OCI-LY7 (cell line): ENCODE measurements at regions not wholly inside any gene's neighbourhood (a gene's known extent, or its start where the extent isn't known, plus 50 kb on each side); places are given as distances from the start of the nearest gene placed in this dataset.

Experiments used
- BruUV-seq: library from RNA; stranded (reverse); fragments of 400-500 nt; replicated peaks from 2 replicates; lab custom pipeline; 2021; lab: Mats Ljungman, UMichigan
- CTCF ChIA-PET: fragments of 300-600 bp; sonication (Branson Sonifier 250); formaldehyde crosslinking; loops from one replicate; lab custom pipeline; 2022; ENCODE audit warnings: antibody characterized with exemption; ENCODE audit not compliant: unreplicated experiment; lab: Charles Lee
- POLR2A ChIA-PET: fragments of 300-600 bp; sonication (Branson Sonifier 250); formaldehyde crosslinking; loops from one replicate; lab custom pipeline; 2022; ENCODE audit warnings: antibody characterized with exemption; lab: Charles Lee
- DNase-seq: peaks from one replicate; pipeline ENCODE4 v3.0.0-alpha.2; 2015; ENCODE audit warnings: low spot score
- H2AFZ ChIP-seq: fragments of 200-600 bp; sonication (generic), shearing (Covaris generic); 2 replicates; pipeline ENCODE4 v1.6.1; 2014; ENCODE audit warnings: mild to moderate bottlenecking, antibody characterized with exemption, low read length, moderate library complexity
- H3K27ac ChIP-seq: fragments of 200-600 bp; sonication (generic); 2 replicates; pipeline ENCODE4 v1.5.1; 2014; ENCODE audit warnings: mixed run types, low read depth, mild to moderate bottlenecking, moderate library complexity, low read length, inconsistent platforms; ENCODE audit not compliant: poor library complexity, severe bottlenecking
- H3K36me3 ChIP-seq: fragments of 200-600 bp; sonication (generic); 2 replicates; pipeline ENCODE4 v1.6.1; 2014; ENCODE audit warnings: mild to moderate bottlenecking, antibody characterized with exemption, low read length, moderate library complexity, mixed read lengths; ENCODE audit not compliant: insufficient read depth
- H3K4me1 ChIP-seq: fragments of 200-600 bp; sonication (generic); 2 replicates; pipeline ENCODE4 v1.5.1; 2014; ENCODE audit warnings: mild to moderate bottlenecking, low read length; ENCODE audit not compliant: insufficient read depth, poor library complexity, severe bottlenecking
- H3K4me2 ChIP-seq: fragments of 200-600 bp; sonication (generic); 2 replicates; pipeline ENCODE4 v1.6.1; 2014; ENCODE audit warnings: mild to moderate bottlenecking, low read length
- H3K4me3 ChIP-seq: fragments of 200-600 bp; sonication (generic); 2 replicates; pipeline ENCODE4 v1.5.1; 2014; ENCODE audit warnings: mild to moderate bottlenecking, low read depth, low read length; ENCODE audit not compliant: poor library complexity, severe bottlenecking
- H3K79me2 ChIP-seq: fragments of 200-600 bp; sonication (generic); 2 replicates; pipeline ENCODE4 v1.6.1; 2016; ENCODE audit warnings: low read depth, mild to moderate bottlenecking, low read length, moderate library complexity, mixed read lengths; ENCODE audit not compliant: insufficient read depth
- H3K9me2 ChIP-seq: fragments of 200-600 bp; sonication (generic); 2 replicates; pipeline ENCODE4 v1.6.1; 2016; ENCODE audit warnings: mild to moderate bottlenecking, low read length, mixed read lengths; ENCODE audit not compliant: insufficient read depth
- H3K9me3 ChIP-seq: fragments of 200-600 bp; sonication (generic); 2 replicates; pipeline ENCODE4 v1.6.1; 2014; ENCODE audit warnings: mild to moderate bottlenecking, mixed run types, low read length, mixed read lengths
- H4K20me1 ChIP-seq: fragments of 200-600 bp; sonication (generic); 2 replicates; pipeline ENCODE4 v1.6.1; 2014; ENCODE audit warnings: mild to moderate bottlenecking, antibody characterized with exemption, low read length, moderate library complexity, mixed read lengths; ENCODE audit not compliant: insufficient read depth
- EZH2phosphoT487 ChIP-seq: fragments of 200-600 bp; sonication (generic); IDR thresholded peaks from 2 replicates; pipeline ENCODE4 v1.6.1; 2018; ENCODE audit warnings: low read depth, borderline replicate concordance, mild to moderate bottlenecking, mixed run types, antibody characterized with exemption, low read length, moderate library complexity, mixed read lengths
- intact Hi-C: fragments of 100-400 bp; cut with micrococcal nuclease; formaldehyde crosslinking; loops from one replicate; pipeline ENCODE4 v1.10.0; 2022; ENCODE audit not compliant: unreplicated experiment
- TF ChIP-seq, protein P1 (sequence below): fragments of 200-600 bp; sonication (generic); conservative IDR thresholded peaks from 2 replicates; pipeline ENCODE4 v1.5.1; 2014; ENCODE audit warnings: mild to moderate bottlenecking, antibody characterized with exemption, low read length, moderate library complexity, mixed read lengths

DNA sequence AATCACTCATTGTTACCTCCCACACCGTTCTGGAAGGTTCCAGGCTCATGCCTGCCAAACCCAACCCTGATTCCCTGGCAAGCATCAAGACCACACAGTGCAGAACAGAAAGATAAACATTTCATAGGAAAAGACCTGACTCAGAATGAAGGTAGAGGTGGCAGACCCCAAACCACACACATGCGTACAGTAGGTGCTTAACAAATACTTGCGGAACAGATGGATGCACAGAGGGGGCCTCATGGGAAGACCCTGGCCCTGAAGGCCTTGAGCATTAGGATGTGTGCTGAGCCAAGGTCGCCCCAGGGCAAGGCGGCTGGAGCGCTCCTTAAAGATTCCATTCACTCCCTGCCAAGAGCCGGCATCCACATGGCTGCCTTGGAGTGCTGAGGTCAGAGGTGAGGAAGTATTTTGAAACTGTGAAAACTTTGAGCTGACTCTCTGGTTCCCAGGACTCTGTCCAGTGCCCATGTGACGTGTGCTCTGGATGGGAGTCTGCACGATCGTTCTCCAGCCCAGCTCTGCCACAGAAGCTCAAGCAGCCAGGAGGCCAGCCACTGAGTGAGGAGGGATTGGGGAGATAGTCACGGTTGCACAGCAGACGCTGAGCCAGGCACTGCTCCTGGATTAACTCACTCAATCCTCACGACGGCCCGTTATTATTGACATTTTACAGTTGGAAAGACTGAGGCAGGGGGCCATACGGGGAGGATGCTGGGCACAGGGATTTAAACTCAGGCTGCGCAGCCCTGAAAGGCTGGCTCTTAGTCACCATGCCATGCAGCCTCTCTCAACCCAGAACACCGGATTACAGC is 65.5 kb upstream of the AFDN start:
- H3K36me3 ChIP-seq = no peaks in the 10 kb centered on the region
- H3K4me1 ChIP-seq = no peaks in the 10 kb centered on the region
- intact Hi-C loops = no loop called here
- H4K20me1 ChIP-seq = no peaks in the 10 kb centered on the region
- CTCF ChIA-PET = no interaction called here
- no peak for DNase-seq
- H2AFZ ChIP-seq = no peak overlapping the region
- no peak for TF ChIP-seq EZH2phosphoT487
- TF ChIP-seq, protein P1, sequence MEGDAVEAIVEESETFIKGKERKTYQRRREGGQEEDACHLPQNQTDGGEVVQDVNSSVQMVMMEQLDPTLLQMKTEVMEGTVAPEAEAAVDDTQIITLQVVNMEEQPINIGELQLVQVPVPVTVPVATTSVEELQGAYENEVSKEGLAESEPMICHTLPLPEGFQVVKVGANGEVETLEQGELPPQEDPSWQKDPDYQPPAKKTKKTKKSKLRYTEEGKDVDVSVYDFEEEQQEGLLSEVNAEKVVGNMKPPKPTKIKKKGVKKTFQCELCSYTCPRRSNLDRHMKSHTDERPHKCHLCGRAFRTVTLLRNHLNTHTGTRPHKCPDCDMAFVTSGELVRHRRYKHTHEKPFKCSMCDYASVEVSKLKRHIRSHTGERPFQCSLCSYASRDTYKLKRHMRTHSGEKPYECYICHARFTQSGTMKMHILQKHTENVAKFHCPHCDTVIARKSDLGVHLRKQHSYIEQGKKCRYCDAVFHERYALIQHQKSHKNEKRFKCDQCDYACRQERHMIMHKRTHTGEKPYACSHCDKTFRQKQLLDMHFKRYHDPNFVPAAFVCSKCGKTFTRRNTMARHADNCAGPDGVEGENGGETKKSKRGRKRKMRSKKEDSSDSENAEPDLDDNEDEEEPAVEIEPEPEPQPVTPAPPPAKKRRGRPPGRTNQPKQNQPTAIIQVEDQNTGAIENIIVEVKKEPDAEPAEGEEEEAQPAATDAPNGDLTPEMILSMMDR = no peak
- BruUV-seq = no TSS peak
- no peaks in the 10 kb centered on the region for H3K9me3 ChIP-seq
- H3K9me2 ChIP-seq = no peaks in the 10 kb centered on the region
- no peak overlapping the region for H3K4me2 ChIP-seq
- no peak overlapping the region for H3K27ac ChIP-seq
- H3K79me2 ChIP-seq = no peaks in the 10 kb centered on the region
- POLR2A ChIA-PET = interaction anchor here (0.5 to 1.2 kb wide), 4 partner anchors 8 to 830 kb away, joined by 3 to 5 read pairs (median 3); no protein-coding TSS in a partner anchor
- H3K4me3 ChIP-seq = no peak overlapping the region

DNA sequence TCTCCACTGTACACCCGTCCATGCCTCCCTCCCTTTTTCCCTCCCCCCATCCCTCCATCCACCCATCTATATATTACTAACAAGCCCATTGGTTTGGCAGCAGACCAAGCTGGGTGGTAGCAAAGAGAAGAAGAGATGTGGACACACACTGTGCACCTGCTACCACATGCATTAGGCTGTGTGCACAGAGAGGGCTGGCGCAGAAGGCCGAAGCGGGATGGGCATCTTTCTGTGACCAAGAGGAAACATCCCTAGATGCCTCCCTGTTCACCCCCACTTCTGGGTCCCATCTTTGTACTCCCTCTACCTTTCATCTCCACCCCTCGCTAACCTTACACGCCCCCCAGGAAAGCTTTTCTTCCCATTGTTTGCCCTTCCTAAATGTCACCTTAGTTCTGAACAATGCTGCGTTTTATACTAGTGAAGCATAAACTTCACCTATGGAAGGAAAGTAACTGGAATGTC is 64.9 kb upstream of the AFDN start:
- Histone ChIP-seq H2AFZ (no peak overlapping the region), H3K79me2 (no peaks in the 10 kb centered on the region), H3K9me2 (no peaks in the 10 kb centered on the region), H3K4me2 (no peak overlapping the region), H3K4me1 (no peaks in the 10 kb centered on the region), H3K36me3 (no peaks in the 10 kb centered on the region), H3K4me3 (no peak overlapping the region), H4K20me1 (no peaks in the 10 kb centered on the region), H3K27ac (no peak overlapping the region), H3K9me3 (no peaks in the 10 kb centered on the region)
- intact Hi-C loops = no loop called here
- no TSS peak for BruUV-seq
- no peak for TF ChIP-seq EZH2phosphoT487
- TF ChIP-seq, protein P1 = no peak
- POLR2A ChIA-PET = interaction anchor here (0.5 to 1.2 kb wide), 4 partner anchors 9 to 830 kb away, joined by 3 to 5 read pairs (median 3); no protein-coding TSS in a partner anchor
- no peak for DNase-seq
- CTCF ChIA-PET = no interaction called here
